Ascending aorta (tissue), 2 donors: ENCODE measurements at regions not wholly inside any gene's neighbourhood (a gene's known extent, or its start where the extent isn't known, plus 50 kb on each side); places are given as distances from the start of the nearest gene placed in this dataset.

ENCODE experiments used
- DNase-seq, 2 donors: peaks; one replicate each; pipeline ENCODE4 v3.0.0-alpha.2; 2019; ENCODE audit warnings: low spot score in 2 of 2
- H3K27ac ChIP-seq, 2 donors: fragments of 200-600 bp; sonication (generic); one replicate each; pipeline ENCODE4 v1.5.1; 2016 to 2017; ENCODE audit warnings: mild to moderate bottlenecking in 1 of 2
- H3K27me3 ChIP-seq: fragments of 200-600 bp; sonication (generic); one replicate; pipeline ENCODE4 v1.5.1; 2017
- H3K36me3 ChIP-seq, 2 donors: fragments of 200-600 bp; sonication (generic); one replicate each; pipeline ENCODE4 v1.5.1; 2016
- H3K4me1 ChIP-seq, 2 donors: fragments of 200-600 bp; sonication (generic); one replicate each; pipeline ENCODE4 v1.5.1; 2016 to 2017; ENCODE audit warnings: mild to moderate bottlenecking in 1 of 2
- H3K4me3 ChIP-seq, 2 donors: fragments of 200-600 bp; sonication (generic); one replicate each; pipeline ENCODE4 v1.5.1; 2016 to 2017; ENCODE audit warnings: mild to moderate bottlenecking in 1 of 2
- H3K9me3 ChIP-seq, 2 donors: fragments of 200-600 bp; sonication (generic); one replicate each; pipeline ENCODE4 v1.5.1; 2016
- intact Hi-C: fragments of 100-400 bp; cut with DNase I; formaldehyde crosslinking; loops from one replicate; pipeline ENCODE4 v1.15.1; 2023
- TF ChIP-seq, protein P1 (sequence below), 3 experiments: fragments of 200-600 bp in 2 of 3; fragments of 450-650 bp in 1 of 3; sonication (generic) in 2 of 3; IDR thresholded peaks; one replicate each; pipeline ENCODE4 v1.5.1; 2016 to 2019; ENCODE audit warnings: antibody characterized with exemption in 3 of 3, mild to moderate bottlenecking in 1 of 3, moderate library complexity in 1 of 3

DNA sequence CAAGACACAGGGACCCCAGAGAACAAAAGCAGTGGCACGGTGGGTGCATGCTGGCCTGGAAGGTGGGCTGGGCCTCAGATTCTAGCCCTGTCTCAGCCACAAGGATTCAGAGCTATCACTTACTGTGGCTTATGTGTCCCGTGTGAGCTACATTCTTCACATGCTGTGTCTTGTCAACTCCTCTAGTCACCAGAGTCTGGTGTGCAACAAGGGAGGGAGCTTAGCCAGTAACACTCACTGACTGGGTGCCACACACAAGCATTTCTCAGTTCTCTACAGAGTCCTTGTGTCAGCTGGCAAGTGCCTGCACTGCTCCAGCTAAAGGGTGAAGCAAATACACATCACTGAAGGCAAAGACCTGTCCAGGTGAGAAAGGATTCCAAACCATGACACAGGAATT is 186.9 kb upstream of the CDYL start:
- no peak overlapping the region for H3K4me3 ChIP-seq
- intact Hi-C loops: no loop called here
- DNase-seq: no peak
- no peaks in the 10 kb centered on the region for H3K27me3 ChIP-seq
- H3K9me3 ChIP-seq: no peaks in the 10 kb centered on the region
- no peak overlapping the region for H3K27ac ChIP-seq
- H3K4me1 ChIP-seq: no peaks in the 10 kb centered on the region
- TF ChIP-seq, protein P1, sequence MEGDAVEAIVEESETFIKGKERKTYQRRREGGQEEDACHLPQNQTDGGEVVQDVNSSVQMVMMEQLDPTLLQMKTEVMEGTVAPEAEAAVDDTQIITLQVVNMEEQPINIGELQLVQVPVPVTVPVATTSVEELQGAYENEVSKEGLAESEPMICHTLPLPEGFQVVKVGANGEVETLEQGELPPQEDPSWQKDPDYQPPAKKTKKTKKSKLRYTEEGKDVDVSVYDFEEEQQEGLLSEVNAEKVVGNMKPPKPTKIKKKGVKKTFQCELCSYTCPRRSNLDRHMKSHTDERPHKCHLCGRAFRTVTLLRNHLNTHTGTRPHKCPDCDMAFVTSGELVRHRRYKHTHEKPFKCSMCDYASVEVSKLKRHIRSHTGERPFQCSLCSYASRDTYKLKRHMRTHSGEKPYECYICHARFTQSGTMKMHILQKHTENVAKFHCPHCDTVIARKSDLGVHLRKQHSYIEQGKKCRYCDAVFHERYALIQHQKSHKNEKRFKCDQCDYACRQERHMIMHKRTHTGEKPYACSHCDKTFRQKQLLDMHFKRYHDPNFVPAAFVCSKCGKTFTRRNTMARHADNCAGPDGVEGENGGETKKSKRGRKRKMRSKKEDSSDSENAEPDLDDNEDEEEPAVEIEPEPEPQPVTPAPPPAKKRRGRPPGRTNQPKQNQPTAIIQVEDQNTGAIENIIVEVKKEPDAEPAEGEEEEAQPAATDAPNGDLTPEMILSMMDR (IDR thresholded peaks at IDR 0.05): no peak
- no peaks in the 10 kb centered on the region for H3K36me3 ChIP-seq

DNA sequence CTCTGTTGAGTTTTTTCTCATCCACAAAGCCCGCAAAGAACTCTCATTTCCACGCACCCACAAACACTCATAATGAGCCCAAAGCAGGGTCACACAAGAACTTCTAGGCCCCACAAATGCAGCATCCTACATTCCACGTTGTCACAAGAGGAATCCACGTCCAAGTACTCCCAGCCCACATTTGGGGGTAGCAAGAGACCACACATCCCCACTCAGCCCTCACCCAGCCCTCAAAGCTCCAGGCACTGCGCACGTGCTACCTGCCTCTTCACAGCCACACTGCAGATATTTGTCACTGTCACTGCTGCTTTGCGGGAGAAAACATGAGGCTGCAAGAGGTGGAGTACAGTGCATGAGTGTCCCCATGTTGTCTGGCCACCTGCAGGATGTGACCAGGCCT is 187.6 kb upstream of the CDYL start:
- no peaks in the 10 kb centered on the region for H3K36me3 ChIP-seq
- H3K27ac ChIP-seq: no peak overlapping the region
- intact Hi-C loops: no loop called here

DNA sequence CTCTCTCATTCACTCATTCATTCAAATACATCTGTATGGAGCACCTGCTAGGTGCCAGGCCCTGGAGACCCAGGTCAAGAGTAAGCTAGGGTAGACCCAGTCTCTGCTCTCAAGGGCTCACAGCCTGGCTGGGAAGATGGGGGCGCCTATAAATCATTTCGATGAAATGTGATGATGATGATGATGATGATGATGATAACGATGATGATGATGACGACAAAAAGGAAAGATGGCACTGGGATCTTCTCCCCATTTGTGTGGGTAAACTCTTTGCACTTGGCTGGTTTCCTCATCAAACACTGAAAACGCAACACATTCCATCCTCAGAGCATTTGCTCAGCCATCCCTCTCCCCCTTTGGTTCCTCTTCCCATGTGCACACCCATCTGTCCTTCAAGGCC is 188.0 kb upstream of the CDYL start:
- no peak overlapping the region for H3K4me3 ChIP-seq
- no peaks in the 10 kb centered on the region for H3K27me3 ChIP-seq
- H3K36me3 ChIP-seq: no peaks in the 10 kb centered on the region
- intact Hi-C loops: no loop called here
- TF ChIP-seq, protein P1 (IDR thresholded peaks at IDR 0.05): no peak
- H3K9me3 ChIP-seq: no peaks in the 10 kb centered on the region
- H3K4me1 ChIP-seq: no peaks in the 10 kb centered on the region
- H3K27ac ChIP-seq: no peak overlapping the region
- no peak for DNase-seq

More for the DNA sequence above, 187.6 kb upstream of the CDYL start:
- TF ChIP-seq, protein P1 (IDR thresholded peaks at IDR 0.05): no peak
- H3K4me1 ChIP-seq: no peaks in the 10 kb centered on the region
- no peak overlapping the region for H3K4me3 ChIP-seq
- no peak for DNase-seq
- H3K9me3 ChIP-seq: no peaks in the 10 kb centered on the region
- H3K27me3 ChIP-seq: no peaks in the 10 kb centered on the region

DNA sequence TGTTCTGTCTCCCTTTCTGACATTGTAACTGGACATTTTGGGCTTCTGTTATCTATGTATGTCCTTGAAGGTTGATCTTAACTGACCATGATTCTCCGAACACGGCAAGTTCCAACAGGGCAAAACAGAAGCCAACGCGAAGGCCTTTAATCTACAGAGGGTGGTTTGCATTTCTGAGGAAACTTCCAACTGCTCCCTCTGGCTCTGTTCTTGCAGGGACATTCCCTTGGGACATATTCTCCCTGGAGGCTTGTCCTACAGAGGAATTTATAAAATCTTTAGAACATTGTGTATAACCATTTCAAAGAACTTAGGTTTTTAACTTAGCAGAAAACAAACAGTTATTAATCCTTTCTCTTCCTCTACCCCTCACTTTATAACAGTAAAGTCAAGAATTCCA is 189.0 kb upstream of the CDYL start:
- Histone ChIP-seq H3K27ac (no peak overlapping the region), H3K9me3 (no peaks in the 10 kb centered on the region), H3K27me3 (no peaks in the 10 kb centered on the region), H3K36me3 (no peaks in the 10 kb centered on the region), H3K4me3 (no peak overlapping the region), H3K4me1 (peaks cover 0 to 3% of the 10 kb centered on the region in 2 donors)
- intact Hi-C loops: no loop called here
- DNase-seq: no peak
- TF ChIP-seq, protein P1 (IDR thresholded peaks at IDR 0.05): no peak

DNA sequence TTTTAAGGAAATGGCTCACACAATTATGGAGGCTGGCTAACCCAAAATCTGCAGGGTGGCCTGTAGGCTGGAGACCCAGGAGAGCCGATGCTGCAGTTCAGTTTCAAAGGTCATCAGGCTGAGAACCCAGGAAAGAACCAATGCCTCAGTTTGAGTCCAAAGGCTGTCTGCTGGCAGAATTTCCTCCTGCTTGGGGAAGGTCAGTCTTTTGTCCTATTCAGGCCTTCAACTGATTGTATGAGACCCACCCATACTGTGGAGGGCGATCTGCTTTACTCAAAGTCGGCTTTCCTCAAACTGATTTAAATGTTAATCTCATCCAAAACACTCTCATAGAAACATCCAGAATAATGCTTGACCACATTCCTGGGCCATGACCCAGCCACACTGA is 189.7 kb upstream of the CDYL start:
- intact Hi-C loops: no loop called here
- Histone ChIP-seq H3K4me3 (no peak overlapping the region), H3K27ac (no peak overlapping the region), H3K36me3 (no peaks in the 10 kb centered on the region), H3K4me1 (peaks cover 0 to 3% of the 10 kb centered on the region in 2 donors), H3K9me3 (no peaks in the 10 kb centered on the region), H3K27me3 (no peaks in the 10 kb centered on the region)
- DNase-seq: no peak
- TF ChIP-seq, protein P1 (IDR thresholded peaks at IDR 0.05): no peak
